Activated T-cell treated with anti-CD3 and anti-CD28 coated beads, Interleukin-2, amount 50 U/mL, for 4 hours (primary cell): ENCODE measurements at regions not wholly inside any gene's neighbourhood (a gene's known extent, or its start where the extent isn't known, plus 50 kb on each side); places are given as distances from the start of the nearest gene placed in this dataset.

Experiments used
- ATAC-seq, 2 donors: fragments of 200-7000 bp; cut with Tn5 transposase; one replicate each; pipeline ENCODE4 v1.10.0; 2021
- DNase-seq: peaks from one replicate; pipeline ENCODE4 v3.0.0-alpha.2; 2020
- H3K27me3 Mint-ChIP-seq: one replicate; pipeline ENCODE4 v1.8.0; 2021; ENCODE audit warnings: low read depth, mixed read lengths
- H3K36me3 Mint-ChIP-seq: one replicate; pipeline ENCODE4 v1.8.0; 2022; ENCODE audit warnings: mixed read lengths; ENCODE audit not compliant: insufficient read depth
- H3K4me1 Mint-ChIP-seq: one replicate; pipeline ENCODE4 v1.8.0; 2021; ENCODE audit warnings: low read depth, mixed read lengths
- H3K4me3 Mint-ChIP-seq: one replicate; pipeline ENCODE4 v1.8.0; 2021; ENCODE audit warnings: mild to moderate bottlenecking, moderate library complexity, mixed read lengths
- H3K9me3 Mint-ChIP-seq: one replicate; pipeline ENCODE4 v1.8.0; 2021; ENCODE audit warnings: mixed read lengths

GRCh38 chr2:122747670-122748069 is 992.2 kb downstream of the TSN start:
- no peaks in the 10 kb centered on the region for H3K36me3 Mint-ChIP-seq
- H3K4me3 Mint-ChIP-seq, result no peak overlapping the region
- ATAC-seq (no peak), DNase-seq (no peak)
- peaks cover 9% of the 10 kb centered on the region for H3K9me3 Mint-ChIP-seq
- H3K27me3 Mint-ChIP-seq, result no peaks in the 10 kb centered on the region
- H3K4me1 Mint-ChIP-seq, result no peaks in the 10 kb centered on the region

GRCh38 chr2:122748552-122749011 is 993.1 kb downstream of the TSN start:
- Mint-ChIP-seq H3K4me3 (no peak overlapping the region), H3K27me3 (no peaks in the 10 kb centered on the region), H3K9me3 (peaks cover 9% of the 10 kb centered on the region), H3K4me1 (no peaks in the 10 kb centered on the region), H3K36me3 (no peaks in the 10 kb centered on the region)
- DNase-seq, result no peak
- no peak for ATAC-seq

- Mint-ChIP-seq H3K27me3 (no peaks in the 10 kb centered on the region), H3K4me1 (no peaks in the 10 kb centered on the region), H3K36me3 (no peaks in the 10 kb centered on the region), H3K9me3 (peaks cover 9% of the 10 kb centered on the region), H3K4me3 (no peak overlapping the region)
- DNase-seq (no peak), ATAC-seq (no peak)
These were observed 994.0 kb downstream of the TSN start for GRCh38 chr2:122749405-122749804.

- H3K9me3 Mint-ChIP-seq, result peaks cover 9% of the 10 kb centered on the region
- DNase-seq (no peak), ATAC-seq (no peak)
- no peaks in the 10 kb centered on the region for H3K4me1 Mint-ChIP-seq
- no peaks in the 10 kb centered on the region for H3K36me3 Mint-ChIP-seq
- no peaks in the 10 kb centered on the region for H3K27me3 Mint-ChIP-seq
- H3K4me3 Mint-ChIP-seq, result no peak overlapping the region
These were observed 994.6 kb downstream of the TSN start for GRCh38 chr2:122750095-122750494.

- ATAC-seq (no peak), DNase-seq (no peak)
- Mint-ChIP-seq H3K36me3 (no peaks in the 10 kb centered on the region), H3K4me3 (no peak overlapping the region), H3K9me3 (peaks cover 14% of the 10 kb centered on the region), H3K4me1 (no peaks in the 10 kb centered on the region), H3K27me3 (no peaks in the 10 kb centered on the region)
These were observed 995.4 kb downstream of the TSN start for GRCh38 chr2:122750808-122751207.

- no peaks in the 10 kb centered on the region for H3K27me3 Mint-ChIP-seq
- no peak for DNase-seq
- no peaks in the 10 kb centered on the region for H3K4me1 Mint-ChIP-seq
- H3K4me3 Mint-ChIP-seq, result no peak overlapping the region
- H3K9me3 Mint-ChIP-seq, result peaks cover 14% of the 10 kb centered on the region
- ATAC-seq, result no peak
- H3K36me3 Mint-ChIP-seq, result no peaks in the 10 kb centered on the region
These were observed 997.9 kb downstream of the TSN start for GRCh38 chr2:122753336-122753735.

- H3K4me3 Mint-ChIP-seq, result no peak overlapping the region
- H3K9me3 Mint-ChIP-seq, result peaks cover 11% of the 10 kb centered on the region
- no peaks in the 10 kb centered on the region for H3K27me3 Mint-ChIP-seq
- DNase-seq (no peak), ATAC-seq (no peak)
- no peaks in the 10 kb centered on the region for H3K4me1 Mint-ChIP-seq
- no peaks in the 10 kb centered on the region for H3K36me3 Mint-ChIP-seq
These were observed 999.1 kb downstream of the TSN start for GRCh38 chr2:122754561-122754960.

- no peak for DNase-seq
- no peak for ATAC-seq
- no peak overlapping the region for H3K4me3 Mint-ChIP-seq
- H3K4me1 Mint-ChIP-seq, result no peaks in the 10 kb centered on the region
- H3K27me3 Mint-ChIP-seq, result no peaks in the 10 kb centered on the region
- peaks cover 11% of the 10 kb centered on the region for H3K9me3 Mint-ChIP-seq
- H3K36me3 Mint-ChIP-seq, result no peaks in the 10 kb centered on the region
These were observed 999.9 kb downstream of the TSN start for GRCh38 chr2:122755281-122755780.

- no peaks in the 10 kb centered on the region for H3K36me3 Mint-ChIP-seq
- no peak overlapping the region for H3K4me3 Mint-ChIP-seq
- no peaks in the 10 kb centered on the region for H3K4me1 Mint-ChIP-seq
- ATAC-seq (no peak), DNase-seq (no peak)
- H3K9me3 Mint-ChIP-seq, result peaks cover 24% of the 10 kb centered on the region
- no peaks in the 10 kb centered on the region for H3K27me3 Mint-ChIP-seq
These were observed 1003.5 kb downstream of the TSN start for GRCh38 chr2:122758967-122759366.

- H3K27me3 Mint-ChIP-seq, result no peaks in the 10 kb centered on the region
- no peak overlapping the region for H3K4me3 Mint-ChIP-seq
- DNase-seq (no peak), ATAC-seq (no peak)
- no peaks in the 10 kb centered on the region for H3K4me1 Mint-ChIP-seq
- no peaks in the 10 kb centered on the region for H3K36me3 Mint-ChIP-seq
- peaks cover 38% of the 10 kb centered on the region for H3K9me3 Mint-ChIP-seq
These were observed 1008.6 kb downstream of the TSN start for GRCh38 chr2:122764014-122764413.

- DNase-seq, result no peak
- no peak overlapping the region for H3K4me3 Mint-ChIP-seq
- no peaks in the 10 kb centered on the region for H3K27me3 Mint-ChIP-seq
- no peaks in the 10 kb centered on the region for H3K4me1 Mint-ChIP-seq
- no peak for ATAC-seq
- H3K9me3 Mint-ChIP-seq, result peaks cover 24% of the 10 kb centered on the region
- no peaks in the 10 kb centered on the region for H3K36me3 Mint-ChIP-seq
These were observed 1024.8 kb downstream of the TSN start for GRCh38 chr2:122780251-122780650.

- Mint-ChIP-seq H3K4me1 (no peaks in the 10 kb centered on the region), H3K27me3 (no peaks in the 10 kb centered on the region), H3K4me3 (no peak overlapping the region), H3K36me3 (no peaks in the 10 kb centered on the region), H3K9me3 (no peaks in the 10 kb centered on the region)
- no peak for DNase-seq
- no peak for ATAC-seq
These were observed 1038.6 kb downstream of the TSN start for GRCh38 chr2:122794100-122794499.

GRCh38 chr2:122795763-122796162 is 1040.3 kb downstream of the TSN start:
- Mint-ChIP-seq H3K9me3 (no peaks in the 10 kb centered on the region), H3K36me3 (no peaks in the 10 kb centered on the region), H3K4me1 (no peaks in the 10 kb centered on the region), H3K27me3 (no peaks in the 10 kb centered on the region), H3K4me3 (no peak overlapping the region)
- ATAC-seq, result no peak
- no peak for DNase-seq

- ATAC-seq (no peak), DNase-seq (no peak)
- H3K27me3 Mint-ChIP-seq, result no peaks in the 10 kb centered on the region
- H3K4me3 Mint-ChIP-seq, result no peak overlapping the region
- H3K9me3 Mint-ChIP-seq, result no peaks in the 10 kb centered on the region
- H3K36me3 Mint-ChIP-seq, result no peaks in the 10 kb centered on the region
- H3K4me1 Mint-ChIP-seq, result no peaks in the 10 kb centered on the region
These were observed 1043.9 kb downstream of the TSN start for GRCh38 chr2:122799391-122799790.

GRCh38 chr2:122800781-122801180 is 1045.3 kb downstream of the TSN start:
- Mint-ChIP-seq H3K9me3 (peaks cover under 1% of the 10 kb centered on the region), H3K36me3 (no peaks in the 10 kb centered on the region), H3K4me3 (no peak overlapping the region), H3K4me1 (no peaks in the 10 kb centered on the region), H3K27me3 (no peaks in the 10 kb centered on the region)
- no peak for ATAC-seq
- DNase-seq, result no peak

GRCh38 chr2:122804494-122804893 is 1049.0 kb downstream of the TSN start:
- Mint-ChIP-seq H3K27me3 (no peaks in the 10 kb centered on the region), H3K9me3 (peaks cover 11% of the 10 kb centered on the region), H3K4me3 (no peak overlapping the region), H3K4me1 (no peaks in the 10 kb centered on the region), H3K36me3 (no peaks in the 10 kb centered on the region)
- DNase-seq (no peak), ATAC-seq (no peak)
